CMK (cell line): ENCODE measurements at regions not wholly inside any gene's neighbourhood (a gene's known extent, or its start where the extent isn't known, plus 50 kb on each side); places are given as distances from the start of the nearest gene placed in this dataset.
A peak's percentile ranks its signal among the peaks of the same experiment; 100 is the strongest.

Experiments
- DNase-seq: peaks from one replicate; pipeline ENCODE4 v3.0.0-alpha.2; 2010; ENCODE audit warnings: low read depth

GRCh38 chr1:238279694-238280380 is 389.1 kb upstream of the ZP4 start:
- DNase-seq: no peak

GRCh38 chr1:238272145-238272544 is 381.4 kb upstream of the ZP4 start:
- no peak for DNase-seq

GRCh38 chr1:238265866-238266265 is 375.1 kb upstream of the ZP4 start:
- no peak for DNase-seq

- DNase-seq: no peak
These were observed 374.2 kb upstream of the ZP4 start for GRCh38 chr1:238264951-238265350.

GRCh38 chr1:238258510-238258909 is 367.8 kb upstream of the ZP4 start:
- DNase-seq: no peak

GRCh38 chr1:238257018-238257621 is 366.4 kb upstream of the ZP4 start:
- DNase-seq: no peak

GRCh38 chr1:238254935-238255334 is 364.2 kb upstream of the ZP4 start:
- no peak for DNase-seq

- peak; percentile 12 for DNase-seq
These were observed 361.5 kb upstream of the ZP4 start for GRCh38 chr1:238252033-238252802.

- DNase-seq: no peak
These were observed 357.6 kb upstream of the ZP4 start for GRCh38 chr1:238248356-238248755.

- DNase-seq: no peak
These were observed 351.5 kb upstream of the ZP4 start for GRCh38 chr1:238242181-238242580.

- no peak for DNase-seq
These were observed 350.9 kb upstream of the ZP4 start for GRCh38 chr1:238241607-238242006.

GRCh38 chr1:238239343-238239742 is 348.6 kb upstream of the ZP4 start:
- DNase-seq: no peak

- DNase-seq: no peak
These were observed 343.2 kb upstream of the ZP4 start for GRCh38 chr1:238233966-238234365.

- no peak for DNase-seq
These were observed 341.5 kb upstream of the ZP4 start for GRCh38 chr1:238232084-238232710.

- DNase-seq: no peak
These were observed 336.1 kb upstream of the ZP4 start for GRCh38 chr1:238226810-238227209.

GRCh38 chr1:238223076-238223640 is 332.4 kb upstream of the ZP4 start:
- no peak for DNase-seq

GRCh38 chr1:238221738-238222137 is 331.0 kb upstream of the ZP4 start:
- DNase-seq: no peak

GRCh38 chr1:238214449-238214848 is 323.7 kb upstream of the ZP4 start:
- DNase-seq: no peak

- no peak for DNase-seq
These were observed 314.4 kb upstream of the ZP4 start for GRCh38 chr1:238205045-238205662.

- no peak for DNase-seq
These were observed 311.3 kb upstream of the ZP4 start for GRCh38 chr1:238201992-238202391.

GRCh38 chr1:238199325-238199724 is 308.6 kb upstream of the ZP4 start:
- no peak for DNase-seq

GRCh38 chr1:238196516-238196915 is 305.8 kb upstream of the ZP4 start:
- no peak for DNase-seq
